ENCODE measurements at regions not wholly inside any gene's neighbourhood (a gene's known extent, or its start where the extent isn't known, plus 50 kb on each side); places are given as distances from the start of the nearest gene placed in this dataset.
"Not testable (repeated sequence)": the region's sequence is repeated elsewhere in the genome, so short reads cannot be mapped to it uniquely, and the experiment has no call there.

DNA sequence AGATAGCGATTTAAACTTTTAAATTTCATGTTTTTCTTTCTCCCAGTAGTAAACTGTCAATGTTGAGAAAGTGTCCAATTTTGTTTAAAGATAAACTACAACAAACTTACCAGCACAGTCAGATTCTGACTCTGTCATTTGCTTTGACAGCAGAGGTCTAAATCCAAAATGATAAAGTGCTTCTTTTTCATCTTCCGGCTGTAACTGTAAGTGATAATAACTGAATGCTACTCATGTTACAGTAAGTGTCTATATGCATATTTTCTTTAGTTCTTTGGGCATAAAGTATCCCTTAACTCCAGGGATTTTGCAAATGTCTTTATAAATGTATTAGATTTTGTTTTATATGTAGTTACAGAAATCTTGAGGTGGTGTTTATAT is 610.4 kb downstream of the RFPL4B start:
- H3K36me3 ChIP-seq (ENCODE audit: control insufficient read depth, insufficient read depth, low read length) = no peaks in the 10 kb centered on the region
- no peaks in the 10 kb centered on the region for H3K9me3 ChIP-seq (ENCODE audit: control insufficient read depth, insufficient read depth, low read depth, low read length)
- BruUV-seq (replicated peaks) = no TSS peak
- TF ChIP-seq, protein P1, sequence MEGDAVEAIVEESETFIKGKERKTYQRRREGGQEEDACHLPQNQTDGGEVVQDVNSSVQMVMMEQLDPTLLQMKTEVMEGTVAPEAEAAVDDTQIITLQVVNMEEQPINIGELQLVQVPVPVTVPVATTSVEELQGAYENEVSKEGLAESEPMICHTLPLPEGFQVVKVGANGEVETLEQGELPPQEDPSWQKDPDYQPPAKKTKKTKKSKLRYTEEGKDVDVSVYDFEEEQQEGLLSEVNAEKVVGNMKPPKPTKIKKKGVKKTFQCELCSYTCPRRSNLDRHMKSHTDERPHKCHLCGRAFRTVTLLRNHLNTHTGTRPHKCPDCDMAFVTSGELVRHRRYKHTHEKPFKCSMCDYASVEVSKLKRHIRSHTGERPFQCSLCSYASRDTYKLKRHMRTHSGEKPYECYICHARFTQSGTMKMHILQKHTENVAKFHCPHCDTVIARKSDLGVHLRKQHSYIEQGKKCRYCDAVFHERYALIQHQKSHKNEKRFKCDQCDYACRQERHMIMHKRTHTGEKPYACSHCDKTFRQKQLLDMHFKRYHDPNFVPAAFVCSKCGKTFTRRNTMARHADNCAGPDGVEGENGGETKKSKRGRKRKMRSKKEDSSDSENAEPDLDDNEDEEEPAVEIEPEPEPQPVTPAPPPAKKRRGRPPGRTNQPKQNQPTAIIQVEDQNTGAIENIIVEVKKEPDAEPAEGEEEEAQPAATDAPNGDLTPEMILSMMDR (IDR thresholded peaks at IDR 0.05) = no peak
- TF ChIP-seq SIN3A (IDR thresholded peaks at IDR 0.05; ENCODE audit: borderline replicate concordance, insufficient read depth, low read depth, low read length) (no peak), TCF7L2 (IDR thresholded peaks at IDR 0.05; ENCODE audit: low read depth, low read length) (no peak), POLR2AphosphoS5 (IDR thresholded peaks at IDR 0.05; ENCODE audit: low read depth, low read length) (no peak)
- TF ChIP-seq, protein P2, sequence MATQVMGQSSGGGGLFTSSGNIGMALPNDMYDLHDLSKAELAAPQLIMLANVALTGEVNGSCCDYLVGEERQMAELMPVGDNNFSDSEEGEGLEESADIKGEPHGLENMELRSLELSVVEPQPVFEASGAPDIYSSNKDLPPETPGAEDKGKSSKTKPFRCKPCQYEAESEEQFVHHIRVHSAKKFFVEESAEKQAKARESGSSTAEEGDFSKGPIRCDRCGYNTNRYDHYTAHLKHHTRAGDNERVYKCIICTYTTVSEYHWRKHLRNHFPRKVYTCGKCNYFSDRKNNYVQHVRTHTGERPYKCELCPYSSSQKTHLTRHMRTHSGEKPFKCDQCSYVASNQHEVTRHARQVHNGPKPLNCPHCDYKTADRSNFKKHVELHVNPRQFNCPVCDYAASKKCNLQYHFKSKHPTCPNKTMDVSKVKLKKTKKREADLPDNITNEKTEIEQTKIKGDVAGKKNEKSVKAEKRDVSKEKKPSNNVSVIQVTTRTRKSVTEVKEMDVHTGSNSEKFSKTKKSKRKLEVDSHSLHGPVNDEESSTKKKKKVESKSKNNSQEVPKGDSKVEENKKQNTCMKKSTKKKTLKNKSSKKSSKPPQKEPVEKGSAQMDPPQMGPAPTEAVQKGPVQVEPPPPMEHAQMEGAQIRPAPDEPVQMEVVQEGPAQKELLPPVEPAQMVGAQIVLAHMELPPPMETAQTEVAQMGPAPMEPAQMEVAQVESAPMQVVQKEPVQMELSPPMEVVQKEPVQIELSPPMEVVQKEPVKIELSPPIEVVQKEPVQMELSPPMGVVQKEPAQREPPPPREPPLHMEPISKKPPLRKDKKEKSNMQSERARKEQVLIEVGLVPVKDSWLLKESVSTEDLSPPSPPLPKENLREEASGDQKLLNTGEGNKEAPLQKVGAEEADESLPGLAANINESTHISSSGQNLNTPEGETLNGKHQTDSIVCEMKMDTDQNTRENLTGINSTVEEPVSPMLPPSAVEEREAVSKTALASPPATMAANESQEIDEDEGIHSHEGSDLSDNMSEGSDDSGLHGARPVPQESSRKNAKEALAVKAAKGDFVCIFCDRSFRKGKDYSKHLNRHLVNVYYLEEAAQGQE (IDR thresholded peaks at IDR 0.05; ENCODE audit: insufficient read depth in 1 of 2, low read depth in 2 of 2, low read length in 1 of 2) = no peak
- DNase-seq (ENCODE audit: low read depth, low spot score) (no peak), ATAC-seq (no peak)
- no peak overlapping the region for H3K27ac ChIP-seq (ENCODE audit: low read length)
- POLR2A ChIA-PET = interaction anchor here (0.6 kb wide), 1 partner anchor 864 kb away, joined by 4 read pairs; no protein-coding TSS in a partner anchor
- intact Hi-C loops (cut with micrococcal nuclease; ENCODE audit: unreplicated experiment) (no loop called here), in situ Hi-C loops (cut with HindIII; ENCODE audit: low pct_unique_long_range_greater_than_20kb, low sequenced_read_pairs) (no loop called here)
- peaks cover 7% of the 10 kb centered on the region; the same call in 1 of the 2 replicates for H3K4me1 ChIP-seq (ENCODE audit: control insufficient read depth, insufficient read depth, low read length)
- CTCF ChIA-PET = no interaction called here
- H3K27me3 ChIP-seq (ENCODE audit: control insufficient read depth, insufficient read depth, low read length) = no peaks in the 10 kb centered on the region
- no peak overlapping the region for H3K4me3 ChIP-seq (ENCODE audit: low read depth in 2 of 2, low read length in 2 of 2)

DNA sequence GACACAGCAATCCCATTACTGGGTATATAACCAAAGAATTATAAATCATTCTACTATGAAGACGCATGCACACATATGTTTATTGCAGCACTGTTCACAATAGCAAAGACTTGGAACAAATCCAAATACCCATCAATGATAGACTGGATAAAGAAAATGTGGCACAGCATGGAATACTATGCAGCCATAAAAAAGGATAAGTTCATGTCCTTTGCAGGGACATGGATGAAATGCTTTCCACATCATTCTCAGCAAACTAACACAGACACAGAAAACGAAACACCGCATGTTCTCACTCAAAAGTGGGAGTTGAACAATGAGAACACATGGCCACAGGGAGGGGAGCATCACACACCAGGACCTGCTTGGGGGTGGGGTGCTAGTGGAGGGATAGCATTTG is 613.0 kb downstream of the RFPL4B start:
- intact Hi-C loops (cut with micrococcal nuclease; ENCODE audit: unreplicated experiment); H3K4me3 ChIP-seq (ENCODE audit: low read depth in 2 of 2, low read length in 2 of 2); DNase-seq (ENCODE audit: low read depth, low spot score); POLR2A ChIA-PET; BruUV-seq (replicated peaks); H3K36me3 ChIP-seq (ENCODE audit: control insufficient read depth, insufficient read depth, low read length); H3K4me1 ChIP-seq (ENCODE audit: control insufficient read depth, insufficient read depth, low read length); in situ Hi-C loops (cut with HindIII; ENCODE audit: low pct_unique_long_range_greater_than_20kb, low sequenced_read_pairs); H3K27ac ChIP-seq (ENCODE audit: low read length); H3K9me3 ChIP-seq (ENCODE audit: control insufficient read depth, insufficient read depth, low read depth, low read length); CTCF ChIA-PET; H3K27me3 ChIP-seq (ENCODE audit: control insufficient read depth, insufficient read depth, low read length); ATAC-seq: not testable (repeated sequence)

DNA sequence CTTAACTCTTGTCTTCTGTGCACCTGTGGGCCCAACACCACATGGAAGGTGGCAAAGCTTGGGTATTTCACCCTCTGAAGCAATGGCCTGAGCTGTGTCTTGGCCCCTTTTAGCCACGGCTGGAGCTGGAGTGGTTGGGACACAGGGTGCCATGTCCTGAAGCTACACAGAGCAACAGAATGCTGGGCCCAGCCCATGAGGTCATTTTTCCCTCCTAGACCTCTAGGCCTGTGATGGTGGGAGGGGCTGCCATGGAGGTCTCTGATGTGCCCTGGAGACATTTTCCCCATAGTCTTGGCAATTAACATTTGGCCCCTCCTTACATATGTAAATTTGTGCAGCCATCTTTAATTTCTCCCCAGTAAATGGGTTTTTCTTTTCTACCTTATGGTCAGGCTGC is 620.8 kb downstream of the RFPL4B start:
- POLR2A ChIA-PET = no interaction called here
- in situ Hi-C loops (cut with HindIII; ENCODE audit: low pct_unique_long_range_greater_than_20kb, low sequenced_read_pairs) = no loop called here
- DNase-seq (ENCODE audit: low read depth, low spot score) (no peak), ATAC-seq (no peak)
- intact Hi-C loops (cut with micrococcal nuclease; ENCODE audit: unreplicated experiment) = no loop called here
- no peak overlapping the region for H3K27ac ChIP-seq (ENCODE audit: low read length)
- TF ChIP-seq, protein P2 (IDR thresholded peaks at IDR 0.05; ENCODE audit: insufficient read depth in 1 of 2, low read depth in 2 of 2, low read length in 1 of 2) = no peak
- TF ChIP-seq, protein P1 (IDR thresholded peaks at IDR 0.05) = no peak
- TF ChIP-seq TCF7L2 (IDR thresholded peaks at IDR 0.05; ENCODE audit: low read depth, low read length) (no peak), SIN3A (IDR thresholded peaks at IDR 0.05; ENCODE audit: borderline replicate concordance, insufficient read depth, low read depth, low read length) (no peak), POLR2AphosphoS5 (IDR thresholded peaks at IDR 0.05; ENCODE audit: low read depth, low read length) (no peak)
- no TSS peak for BruUV-seq (replicated peaks)
- CTCF ChIA-PET = no interaction called here
- no peak overlapping the region for H3K4me3 ChIP-seq (ENCODE audit: low read depth in 2 of 2, low read length in 2 of 2)
- no peaks in the 10 kb centered on the region for H3K36me3 ChIP-seq (ENCODE audit: control insufficient read depth, insufficient read depth, low read length)
- H3K27me3 ChIP-seq (ENCODE audit: control insufficient read depth, insufficient read depth, low read length) = no peaks in the 10 kb centered on the region
- H3K9me3 ChIP-seq (ENCODE audit: control insufficient read depth, insufficient read depth, low read depth, low read length) = no peaks in the 10 kb centered on the region
- H3K4me1 ChIP-seq (ENCODE audit: control insufficient read depth, insufficient read depth, low read length) = no peaks in the 10 kb centered on the region
